GM12878 (cell line): ENCODE measurements at regions not wholly inside any gene's neighbourhood (a gene's known extent, or its start where the extent isn't known, plus 50 kb on each side); places are given as distances from the start of the nearest gene placed in this dataset.

ENCODE experiments used
- ATAC-seq: fragments of 200-7000 bp; cut with Tn5 transposase; 3 replicates; pipeline ENCODE4 v1.9.1; 2020; ENCODE audit warnings: mild to moderate bottlenecking, moderate library complexity
- BruUV-seq: library from RNA; stranded (reverse); fragments of 400-500 nt; replicated peaks from 2 replicates; lab custom pipeline; 2021; lab: Mats Ljungman, UMichigan
- CTCF ChIA-PET: fragments of 300-600 bp; sonication (Branson Sonifier 250); formaldehyde crosslinking; extraction: SDS; loops from one replicate; lab custom pipeline; 2021; ENCODE audit warnings: inconsistent platforms; lab: Yijun Ruan, JAX
- POLR2A ChIA-PET: fragments of 350-600 bp; formaldehyde crosslinking; extraction: SDS; loops from one replicate; lab custom pipeline; 2021; ENCODE audit warnings: inconsistent platforms; lab: Charles Lee
- RAD21 ChIA-PET: fragments of 300-600 bp; sonication (Branson Sonifier 250); formaldehyde crosslinking; loops from one replicate; lab custom pipeline; 2023; ENCODE audit warnings: antibody characterized with exemption; ENCODE audit not compliant: unreplicated experiment; lab: Charles Lee
- SMC1A ChIA-PET: fragments of 300-600 bp; sonication (Branson Sonifier 250); formaldehyde crosslinking; loops from one replicate; lab custom pipeline; 2023; ENCODE audit not compliant: unreplicated experiment, uncharacterized antibody; lab: Charles Lee
- DNase-seq: peaks from one replicate; pipeline ENCODE4 v3.0.0-alpha.2; 2011; ENCODE audit warnings: low read depth, low spot score
- FAIRE-seq: peaks from 3 replicates; lab custom pipeline; 2011; peaks lifted over from hg19 to GRCh38; lab: Jason Lieb, UNC
- H2AFZ ChIP-seq: 2 replicates; pipeline ENCODE4 v1.6.0; 2011; ENCODE audit warnings: low read depth, low read length, control low read depth; ENCODE audit not compliant: control insufficient read depth
- H3K27ac ChIP-seq: 2 replicates; pipeline ENCODE4 v1.5.1; 2011; ENCODE audit warnings: control low read depth; ENCODE audit not compliant: control insufficient read depth, insufficient read depth
- H3K27me3 ChIP-seq, 2 experiments: replicated peaks in 1 of 2; 2 replicates each; pipeline versions ENCODE4 v1.6.0 to v1.6.1; 2011; ENCODE audit warnings: low read length in 1 of 2; ENCODE audit not compliant: control insufficient read depth in 2 of 2, insufficient read depth in 2 of 2
- H3K36me3 ChIP-seq, 2 experiments: 2 replicates each; pipeline ENCODE4 v1.5.1; 2011; ENCODE audit warnings: low read length in 1 of 2; ENCODE audit not compliant: control insufficient read depth in 2 of 2, insufficient read depth in 2 of 2
- H3K4me1 ChIP-seq: 2 replicates; pipeline ENCODE4 v1.6.1; 2011; ENCODE audit warnings: mild to moderate bottlenecking, low read length, moderate library complexity, mixed read lengths; ENCODE audit not compliant: control insufficient read depth, insufficient read depth
- H3K4me2 ChIP-seq: 2 replicates; pipeline ENCODE4 v1.6.0; 2011; ENCODE audit warnings: control low read depth; ENCODE audit not compliant: control insufficient read depth, insufficient read depth
- H3K4me3 ChIP-seq: fragments of 200-600 bp; sonication (generic); 2 replicates; pipeline ENCODE4 v1.5.1; 2016
- H3K79me2 ChIP-seq: 2 replicates; pipeline ENCODE4 v1.6.0; 2011; ENCODE audit warnings: low read length; ENCODE audit not compliant: control insufficient read depth, insufficient read depth
- H3K9ac ChIP-seq: 2 replicates; pipeline ENCODE4 v1.8.0; 2011; ENCODE audit warnings: low read length, control low read depth, mixed read lengths; ENCODE audit not compliant: control insufficient read depth, insufficient read depth
- H3K9me3 ChIP-seq: replicated peaks from 3 replicates; pipeline ENCODE4 v1.5.1; 2011; ENCODE audit warnings: mild to moderate bottlenecking, low read length; ENCODE audit not compliant: control insufficient read depth, insufficient read depth
- H4K20me1 ChIP-seq: 2 replicates; pipeline ENCODE4 v1.6.0; 2011; ENCODE audit not compliant: control insufficient read depth, insufficient read depth
- BCLAF1 ChIP-seq: fragments of 450-650 bp; IDR thresholded peaks from 2 replicates; pipeline ENCODE4 v1.6.1; 2017; ENCODE audit warnings: antibody characterized with exemption, mild to moderate bottlenecking, moderate library complexity
- BHLHE40 ChIP-seq, 2 experiments: fragments of 450-650 bp in 1 of 2; IDR thresholded peaks; 2 replicates each; pipeline ENCODE4 v1.6.1; 2011 to 2017; ENCODE audit warnings: low read depth in 2 of 2, borderline replicate concordance in 1 of 2, improper control_type of control experiment in 1 of 2, low read length in 1 of 2, mild to moderate bottlenecking in 1 of 2
- ETV6 ChIP-seq, 2 experiments: fragments of 450-650 bp in 1 of 2; IDR thresholded peaks in 1 of 2; conservative IDR thresholded peaks in 1 of 2; 2 replicates each; pipeline ENCODE4 v1.6.1; 2014; ENCODE audit warnings: antibody characterized with exemption in 1 of 2, borderline replicate concordance in 1 of 2, low read depth in 1 of 2, mild to moderate bottlenecking in 1 of 2, moderate library complexity in 1 of 2
- FOS ChIP-seq: IDR thresholded peaks from 3 replicates; pipeline ENCODE4 v1.6.1; 2011; ENCODE audit warnings: borderline replicate concordance; ENCODE audit not compliant: insufficient read length; ENCODE audit errors: extremely low read depth
- FOXK2 ChIP-seq: fragments of 450-650 bp; IDR thresholded peaks from 2 replicates; pipeline ENCODE4 v1.6.1; 2017; ENCODE audit warnings: mild to moderate bottlenecking, moderate library complexity
- GABPA ChIP-seq: IDR thresholded peaks from 2 replicates; pipeline ENCODE4 v1.6.1; 2014; ENCODE audit warnings: antibody characterized with exemption, low read depth, mild to moderate bottlenecking, inconsistent platforms
- IRF4 ChIP-seq: IDR thresholded peaks from 2 replicates; pipeline ENCODE4 v1.6.1; 2011; ENCODE audit warnings: low read depth, low read length
- JUNB ChIP-seq: IDR thresholded peaks from 2 replicates; pipeline ENCODE4 v1.6.1; 2016; ENCODE audit warnings: antibody characterized with exemption, mild to moderate bottlenecking
- KAT2A ChIP-seq: conservative IDR thresholded peaks from 2 replicates; pipeline ENCODE4 v1.6.1; 2011; ENCODE audit warnings: low read depth, low read length; ENCODE audit not compliant: control insufficient read depth
- MXI1 ChIP-seq: fragments of 150-350 bp; IDR thresholded peaks from 2 replicates; pipeline ENCODE4 v1.6.1; 2011; ENCODE audit warnings: low read depth, mild to moderate bottlenecking, inconsistent platforms, low read length, improper control_type of control experiment
- TARDBP ChIP-seq: IDR thresholded peaks from 2 replicates; pipeline ENCODE4 v1.6.1; 2016; ENCODE audit warnings: borderline replicate concordance
- ZBTB4 ChIP-seq: fragments of 450-650 bp; formaldehyde crosslinking; IDR thresholded peaks from 2 replicates; pipeline ENCODE4 v1.4.0; 2022; ENCODE audit warnings: mild to moderate bottlenecking, moderate library complexity
- ZNF217 ChIP-seq: fragments of 450-650 bp; IDR thresholded peaks from 2 replicates; pipeline ENCODE4 v1.6.1; 2017; ENCODE audit warnings: antibody characterized with exemption, mild to moderate bottlenecking
- WGBS: methylation state at CpG from one replicate; pipeline ENCODE4 v1.1.6; 2016; ENCODE audit warnings: low lambda C conversion rate; ENCODE audit not compliant: insufficient replicate concordance, insufficient coverage; ENCODE audit errors: missing lambda C conversion rate; 5-methylcytosine and 5-hydroxymethylcytosine counted together
- in situ Hi-C: fragments of 300-500 bp; cut with MboI; formaldehyde crosslinking; loops from 9 replicates; pipeline ENCODE4 v1.14.3; 2018; ENCODE audit warnings: mixed read lengths
- intact Hi-C: fragments of 100-400 bp; cut with micrococcal nuclease; formaldehyde crosslinking; loops from one replicate; pipeline ENCODE4 v1.14.2; 2022; ENCODE audit not compliant: unreplicated experiment
- TF ChIP-seq, protein P1 (sequence below): fragments of 150-350 bp; IDR thresholded peaks from 2 replicates; pipeline ENCODE4 v1.6.1; 2014; ENCODE audit warnings: mild to moderate bottlenecking, low read depth, low read length

DNA sequence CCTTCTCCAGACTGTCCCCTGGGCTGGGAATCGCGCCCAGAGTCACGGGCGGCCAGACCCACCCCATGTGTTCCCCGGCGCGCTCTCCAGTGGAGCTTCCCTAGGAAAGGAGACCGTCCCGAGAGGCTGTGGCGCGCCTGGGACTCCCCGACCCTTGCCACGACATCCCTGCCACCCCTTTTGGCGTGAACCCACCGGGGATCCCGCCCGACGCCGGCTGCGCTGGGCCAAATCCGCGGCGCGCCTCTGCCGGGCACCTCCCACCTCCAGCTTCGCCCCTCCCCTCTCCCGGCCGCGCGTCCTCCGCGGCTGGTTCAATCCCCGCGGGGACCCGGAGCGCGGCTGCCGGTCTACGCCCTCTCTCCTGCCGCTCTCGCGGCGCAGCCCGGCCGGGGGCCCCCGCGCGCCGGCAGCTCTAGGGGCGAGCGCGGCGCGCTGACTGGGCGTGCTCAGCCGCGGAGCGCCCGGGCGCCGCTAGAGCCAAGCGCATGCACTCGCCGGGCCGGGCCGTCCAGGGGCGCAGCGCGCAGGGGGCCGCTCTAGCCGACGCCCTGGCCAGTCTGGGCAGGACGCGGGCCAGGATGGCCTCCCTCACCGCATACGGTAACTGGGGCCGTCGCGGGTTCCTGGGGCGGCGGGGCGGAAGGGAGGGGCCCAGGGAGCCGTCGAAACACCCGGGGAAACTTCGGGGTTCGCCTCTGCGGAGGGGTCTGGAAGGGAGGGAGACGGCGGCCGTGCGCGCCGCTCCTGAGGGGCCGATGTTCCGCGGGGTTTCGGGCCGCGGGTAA lies 77.4 kb upstream of the ANO4 start:
- FAIRE-seq (no peak), ATAC-seq (no peak), DNase-seq (no peak)
- Histone ChIP-seq H3K4me1 (no peaks in the 10 kb centered on the region), H4K20me1 (no peaks in the 10 kb centered on the region), H3K79me2 (no peaks in the 10 kb centered on the region), H3K9ac (no peak overlapping the region), H3K4me2 (no peak overlapping the region), H3K9me3 (no peaks in the 10 kb centered on the region; the same call in 2 of the 3 replicates), H2AFZ (no peak overlapping the region), H3K36me3 (no peaks in the 10 kb centered on the region), H3K4me3 (no peak overlapping the region), H3K27ac (no peak overlapping the region), H3K27me3 (peaks cover 2 to 7% of the 10 kb centered on the region in 2 experiments; a peak in 3 of 4 replicates)
- 43% methylated on average over 53 of the region's 100 CpGs for WGBS
- ChIA-PET POLR2A (no interaction called here), SMC1A (no interaction called here), CTCF (no interaction called here), RAD21 (no interaction called here)
- no TSS peak for BruUV-seq
- intact Hi-C loops, result no loop called here
- in situ Hi-C loops, result no loop called here
- TF ChIP-seq GABPA (no peak), TARDBP (no peak), BCLAF1 (no peak), ZNF217 (no peak), ETV6 (conservative IDR thresholded peaks at IDR 0.05 in 1 of 2, IDR thresholded peaks at IDR 0.05 in 1 of 2; ENCODE audit: borderline replicate concordance in 1 of 2, low read depth in 1 of 2) (no peak), FOS (no peak), MXI1 (no peak), FOXK2 (no peak), KAT2A (no peak), ZBTB4 (CRISPR knock-in tag) (no peak), IRF4 (no peak), JUNB (no peak), BHLHE40 (IDR thresholded peaks at IDR 0.05; ENCODE audit: borderline replicate concordance in 1 of 2, low read depth in 2 of 2, low read length in 1 of 2) (no peak)
- TF ChIP-seq, protein P1, sequence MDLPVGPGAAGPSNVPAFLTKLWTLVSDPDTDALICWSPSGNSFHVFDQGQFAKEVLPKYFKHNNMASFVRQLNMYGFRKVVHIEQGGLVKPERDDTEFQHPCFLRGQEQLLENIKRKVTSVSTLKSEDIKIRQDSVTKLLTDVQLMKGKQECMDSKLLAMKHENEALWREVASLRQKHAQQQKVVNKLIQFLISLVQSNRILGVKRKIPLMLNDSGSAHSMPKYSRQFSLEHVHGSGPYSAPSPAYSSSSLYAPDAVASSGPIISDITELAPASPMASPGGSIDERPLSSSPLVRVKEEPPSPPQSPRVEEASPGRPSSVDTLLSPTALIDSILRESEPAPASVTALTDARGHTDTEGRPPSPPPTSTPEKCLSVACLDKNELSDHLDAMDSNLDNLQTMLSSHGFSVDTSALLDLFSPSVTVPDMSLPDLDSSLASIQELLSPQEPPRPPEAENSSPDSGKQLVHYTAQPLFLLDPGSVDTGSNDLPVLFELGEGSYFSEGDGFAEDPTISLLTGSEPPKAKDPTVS, result no peak
